ENCODE measurements at regions not wholly inside any gene's neighbourhood (a gene's known extent, or its start where the extent isn't known, plus 50 kb on each side); places are given as distances from the start of the nearest gene placed in this dataset.

DNA sequence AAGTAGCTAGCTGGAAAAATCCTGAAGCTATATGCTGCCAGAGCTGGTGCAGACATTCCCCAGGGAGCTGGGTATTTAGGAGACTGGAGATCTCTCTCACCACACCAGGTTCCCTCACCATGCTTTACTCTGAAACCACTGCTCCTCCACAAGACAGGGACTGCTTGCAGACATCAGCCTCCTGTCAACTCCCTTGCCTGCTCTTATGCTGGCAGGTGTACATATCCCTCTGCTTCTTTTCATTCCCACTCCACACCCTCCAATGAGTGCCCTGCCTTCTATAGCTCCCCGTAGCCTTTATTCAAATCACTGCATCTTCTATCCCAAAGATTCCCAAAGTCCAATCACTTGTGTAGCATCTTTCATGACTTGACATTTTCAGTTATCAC lies 380.7 kb downstream of the NFIB start:
- no peaks in the 10 kb centered on the region for H3K27me3 ChIP-seq (ENCODE audit: insufficient read depth, low read length)
- no peak for DNase-seq (ENCODE audit: insufficient read length, low spot score, missing footprints)
- TF ChIP-seq, protein P1, sequence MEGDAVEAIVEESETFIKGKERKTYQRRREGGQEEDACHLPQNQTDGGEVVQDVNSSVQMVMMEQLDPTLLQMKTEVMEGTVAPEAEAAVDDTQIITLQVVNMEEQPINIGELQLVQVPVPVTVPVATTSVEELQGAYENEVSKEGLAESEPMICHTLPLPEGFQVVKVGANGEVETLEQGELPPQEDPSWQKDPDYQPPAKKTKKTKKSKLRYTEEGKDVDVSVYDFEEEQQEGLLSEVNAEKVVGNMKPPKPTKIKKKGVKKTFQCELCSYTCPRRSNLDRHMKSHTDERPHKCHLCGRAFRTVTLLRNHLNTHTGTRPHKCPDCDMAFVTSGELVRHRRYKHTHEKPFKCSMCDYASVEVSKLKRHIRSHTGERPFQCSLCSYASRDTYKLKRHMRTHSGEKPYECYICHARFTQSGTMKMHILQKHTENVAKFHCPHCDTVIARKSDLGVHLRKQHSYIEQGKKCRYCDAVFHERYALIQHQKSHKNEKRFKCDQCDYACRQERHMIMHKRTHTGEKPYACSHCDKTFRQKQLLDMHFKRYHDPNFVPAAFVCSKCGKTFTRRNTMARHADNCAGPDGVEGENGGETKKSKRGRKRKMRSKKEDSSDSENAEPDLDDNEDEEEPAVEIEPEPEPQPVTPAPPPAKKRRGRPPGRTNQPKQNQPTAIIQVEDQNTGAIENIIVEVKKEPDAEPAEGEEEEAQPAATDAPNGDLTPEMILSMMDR (IDR thresholded peaks at IDR 0.05; ENCODE audit: extremely low read depth, low read depth, low read length) = no peak
- no peaks in the 10 kb centered on the region for H3K9me3 ChIP-seq (ENCODE audit: low read depth, low read length)
- H4K20me1 ChIP-seq (ENCODE audit: insufficient read depth, low read length) = no peaks in the 10 kb centered on the region
- no peak overlapping the region for H3K27ac ChIP-seq (ENCODE audit: low read depth, low read length)
- H3K36me3 ChIP-seq (ENCODE audit: insufficient read depth, low read length) = no peaks in the 10 kb centered on the region
- no peaks in the 10 kb centered on the region for H3K4me1 ChIP-seq (ENCODE audit: insufficient read depth, low read length)
- no peak overlapping the region for H3K4me2 ChIP-seq (ENCODE audit: insufficient read depth, low read length)
- H3K79me2 ChIP-seq (ENCODE audit: insufficient read depth, low read length) = no peaks in the 10 kb centered on the region
- no peak overlapping the region for H3K4me3 ChIP-seq (ENCODE audit: insufficient read depth, low read length)
- H2AFZ ChIP-seq (ENCODE audit: low read length) = no peak overlapping the region

- H3K9me3 ChIP-seq (ENCODE audit: low read depth, low read length) = no peaks in the 10 kb centered on the region
- DNase-seq (ENCODE audit: insufficient read length, low spot score, missing footprints) = no peak
- H3K27ac ChIP-seq (ENCODE audit: low read depth, low read length) = no peak overlapping the region
- no peaks in the 10 kb centered on the region for H3K79me2 ChIP-seq (ENCODE audit: insufficient read depth, low read length)
- TF ChIP-seq, protein P1 (IDR thresholded peaks at IDR 0.05; ENCODE audit: extremely low read depth, low read depth, low read length) = no peak
- H3K4me3 ChIP-seq (ENCODE audit: insufficient read depth, low read length) = no peak overlapping the region
- H3K4me1 ChIP-seq (ENCODE audit: insufficient read depth, low read length) = no peaks in the 10 kb centered on the region
- no peak overlapping the region for H2AFZ ChIP-seq (ENCODE audit: low read length)
- H3K36me3 ChIP-seq (ENCODE audit: insufficient read depth, low read length) = no peaks in the 10 kb centered on the region
- no peak overlapping the region for H3K4me2 ChIP-seq (ENCODE audit: insufficient read depth, low read length)
- no peaks in the 10 kb centered on the region for H3K27me3 ChIP-seq (ENCODE audit: insufficient read depth, low read length)
- no peaks in the 10 kb centered on the region for H4K20me1 ChIP-seq (ENCODE audit: insufficient read depth, low read length)
These were observed 381.2 kb downstream of the NFIB start for GRCh38 chr9:13932528-13933267.

GRCh38 chr9:13929013-13929412 lies 384.9 kb downstream of the NFIB start:
- Histone ChIP-seq H4K20me1 (ENCODE audit: insufficient read depth, low read length) (no peaks in the 10 kb centered on the region), H2AFZ (ENCODE audit: low read length) (no peak overlapping the region), H3K79me2 (ENCODE audit: insufficient read depth, low read length) (no peaks in the 10 kb centered on the region), H3K27me3 (ENCODE audit: insufficient read depth, low read length) (no peaks in the 10 kb centered on the region), H3K36me3 (ENCODE audit: insufficient read depth, low read length) (no peaks in the 10 kb centered on the region), H3K27ac (ENCODE audit: low read depth, low read length) (no peak overlapping the region), H3K4me2 (ENCODE audit: insufficient read depth, low read length) (no peak overlapping the region), H3K4me3 (ENCODE audit: insufficient read depth, low read length) (no peak overlapping the region), H3K9me3 (ENCODE audit: low read depth, low read length) (no peaks in the 10 kb centered on the region), H3K4me1 (ENCODE audit: insufficient read depth, low read length) (no peaks in the 10 kb centered on the region)
- TF ChIP-seq, protein P1 (IDR thresholded peaks at IDR 0.05; ENCODE audit: extremely low read depth, low read depth, low read length) = no peak
- DNase-seq (ENCODE audit: insufficient read length, low spot score, missing footprints) = no peak

DNA sequence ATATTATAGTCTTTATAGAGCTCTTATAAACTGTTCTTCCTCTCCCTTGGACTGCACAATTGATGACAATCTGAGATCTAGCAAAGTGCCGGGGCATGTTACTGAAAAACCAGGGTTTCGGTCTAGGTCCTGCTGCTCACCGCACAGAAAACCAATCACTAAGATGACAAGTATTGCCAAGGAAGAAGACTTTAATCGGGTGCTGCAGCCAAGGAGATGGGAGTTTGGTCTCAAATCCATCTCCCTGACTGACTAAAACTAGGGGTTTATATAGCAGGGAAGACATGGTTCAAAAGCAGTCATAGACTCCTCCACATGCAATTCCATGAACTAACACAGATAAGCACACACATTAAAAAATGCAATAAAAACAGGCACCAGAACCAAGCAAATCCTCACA lies 390.6 kb downstream of the NFIB start:
- H3K4me1 ChIP-seq (ENCODE audit: insufficient read depth, low read length) = no peaks in the 10 kb centered on the region
- DNase-seq (ENCODE audit: insufficient read length, low spot score, missing footprints) = no peak
- no peak overlapping the region for H3K4me3 ChIP-seq (ENCODE audit: insufficient read depth, low read length)
- TF ChIP-seq, protein P1 (IDR thresholded peaks at IDR 0.05; ENCODE audit: extremely low read depth, low read depth, low read length) = no peak
- no peak overlapping the region for H2AFZ ChIP-seq (ENCODE audit: low read length)
- H4K20me1 ChIP-seq (ENCODE audit: insufficient read depth, low read length) = no peaks in the 10 kb centered on the region
- no peaks in the 10 kb centered on the region for H3K79me2 ChIP-seq (ENCODE audit: insufficient read depth, low read length)
- no peaks in the 10 kb centered on the region for H3K9me3 ChIP-seq (ENCODE audit: low read depth, low read length)
- no peak overlapping the region for H3K27ac ChIP-seq (ENCODE audit: low read depth, low read length)
- H3K36me3 ChIP-seq (ENCODE audit: insufficient read depth, low read length) = no peaks in the 10 kb centered on the region
- H3K4me2 ChIP-seq (ENCODE audit: insufficient read depth, low read length) = no peak overlapping the region
- no peaks in the 10 kb centered on the region for H3K27me3 ChIP-seq (ENCODE audit: insufficient read depth, low read length)

Data from osteoblast (primary cell).